LHCN-M2 (cell line): ENCODE measurements at regions not wholly inside any gene's neighbourhood (a gene's known extent, or its start where the extent isn't known, plus 50 kb on each side); places are given as distances from the start of the nearest gene placed in this dataset.
A peak's percentile ranks its signal among the peaks of the same experiment; 100 is the strongest.

Source experiments
- DNase-seq: peaks from one replicate; pipeline ENCODE4 v3.0.0-alpha.2; 2012; ENCODE audit warnings: low read depth

DNA sequence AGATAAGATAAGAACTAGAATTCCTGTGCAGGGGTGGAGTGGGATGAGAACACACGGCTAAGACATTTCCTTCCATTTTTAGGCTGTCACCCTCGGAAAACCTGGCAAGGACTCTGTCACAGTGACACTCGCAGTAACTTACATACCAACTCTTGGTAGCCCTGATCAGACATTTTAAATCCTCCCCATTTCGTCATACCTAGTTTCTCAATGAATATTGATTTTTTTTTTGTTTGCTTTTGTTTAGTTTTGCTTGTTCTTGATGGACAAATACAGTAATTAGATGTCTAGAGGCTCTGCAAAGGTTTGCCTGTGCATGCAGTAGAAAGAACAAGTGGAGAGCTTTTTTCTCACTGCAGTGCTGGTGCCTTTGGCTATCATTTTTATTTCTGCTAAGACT lies 213.0 kb upstream of the FAM83B start:
- no peak for DNase-seq

DNA sequence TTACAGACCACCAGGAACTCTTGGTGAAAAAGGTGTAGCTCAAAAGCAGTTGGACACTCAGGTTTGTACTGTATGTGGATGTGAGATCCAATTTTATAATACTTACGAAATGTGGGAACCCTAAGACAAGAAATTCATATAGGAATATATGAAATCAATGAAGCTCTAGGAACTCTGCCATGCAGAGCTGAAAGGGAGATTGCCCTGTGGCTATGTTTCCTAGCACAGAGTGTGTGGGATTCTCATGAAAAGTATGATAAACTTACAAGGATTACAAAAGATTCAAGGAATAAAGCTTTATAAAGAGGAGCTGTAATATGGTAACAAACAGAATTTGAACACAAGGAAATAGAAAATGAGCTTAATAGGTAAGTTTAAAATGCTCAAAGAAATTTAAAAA lies 205.7 kb upstream of the FAM83B start:
- DNase-seq, result no peak

DNA sequence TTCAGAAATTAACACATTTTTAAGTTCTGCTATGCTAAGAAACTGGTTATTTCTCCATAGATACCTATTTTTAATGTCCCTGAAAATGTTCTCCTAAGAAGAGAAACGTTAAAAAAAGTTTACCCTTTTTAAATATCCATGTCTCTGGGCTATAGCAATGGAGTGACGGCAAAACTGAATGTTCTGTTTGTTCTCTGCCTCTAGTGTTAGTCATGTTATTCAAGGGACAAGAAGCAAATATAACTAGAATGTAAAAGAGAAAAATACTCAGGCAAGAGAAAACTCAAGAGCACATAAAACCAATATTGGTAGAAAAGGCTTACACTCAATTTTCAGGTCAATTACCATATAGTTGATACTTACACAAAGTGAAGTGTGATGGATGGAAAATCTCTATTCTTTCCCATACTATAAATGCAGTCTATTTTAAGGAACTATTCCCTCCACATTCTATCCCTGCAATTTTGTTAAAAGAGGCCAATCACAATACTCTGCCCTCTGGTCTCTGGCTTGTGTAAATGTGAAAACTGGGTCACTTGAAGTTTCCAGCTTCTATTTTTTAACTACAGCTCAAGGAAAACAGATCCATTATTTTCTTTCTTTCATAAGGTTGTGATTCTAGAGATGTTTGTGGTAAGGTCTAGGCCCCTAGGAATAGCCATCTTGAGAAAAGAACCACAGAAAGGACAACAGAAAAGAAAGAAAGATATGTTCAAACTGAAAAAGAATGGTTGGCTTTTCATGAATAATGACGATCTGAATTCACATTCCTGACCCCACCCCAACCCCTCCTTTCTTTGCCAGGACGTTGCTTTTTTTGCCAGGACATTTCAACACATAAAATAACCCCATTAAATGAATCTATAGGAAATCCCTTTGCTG lies 200.3 kb upstream of the FAM83B start:
- peak; percentile 2 for DNase-seq

DNA sequence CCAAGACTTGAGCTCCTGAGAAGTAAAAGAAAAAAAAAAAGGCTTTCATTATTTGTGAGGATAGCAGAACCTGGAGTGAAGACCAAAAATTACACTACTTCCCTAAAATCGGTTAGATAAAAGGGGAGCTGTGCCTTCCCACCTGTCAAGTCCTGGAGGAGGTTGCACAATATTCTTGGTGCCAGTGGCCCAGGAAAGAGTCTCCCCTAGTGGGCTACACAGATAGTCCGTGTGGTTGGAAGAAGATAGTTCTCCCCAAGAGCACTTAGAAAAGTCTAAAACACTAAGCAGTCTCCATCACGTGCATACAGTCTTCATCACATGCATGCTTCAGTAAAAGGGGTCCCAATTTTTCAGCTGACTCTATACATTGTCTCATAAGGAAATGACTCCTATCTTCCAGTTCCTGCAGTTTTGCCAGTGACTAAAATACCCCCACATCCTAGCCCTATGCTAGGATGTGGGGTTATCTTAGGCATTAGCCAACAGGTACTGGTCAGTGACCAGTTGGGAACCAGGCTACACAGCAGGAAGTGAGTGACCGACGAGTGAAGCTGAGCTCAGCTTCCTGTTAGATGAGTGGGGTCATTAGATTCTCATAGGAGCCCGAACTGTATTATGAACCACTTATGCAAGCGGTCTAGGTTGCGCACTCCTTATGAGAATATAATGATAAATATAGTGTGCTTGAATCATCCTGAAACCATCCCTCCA lies 199.5 kb upstream of the FAM83B start:
- DNase-seq, result no peak

DNA sequence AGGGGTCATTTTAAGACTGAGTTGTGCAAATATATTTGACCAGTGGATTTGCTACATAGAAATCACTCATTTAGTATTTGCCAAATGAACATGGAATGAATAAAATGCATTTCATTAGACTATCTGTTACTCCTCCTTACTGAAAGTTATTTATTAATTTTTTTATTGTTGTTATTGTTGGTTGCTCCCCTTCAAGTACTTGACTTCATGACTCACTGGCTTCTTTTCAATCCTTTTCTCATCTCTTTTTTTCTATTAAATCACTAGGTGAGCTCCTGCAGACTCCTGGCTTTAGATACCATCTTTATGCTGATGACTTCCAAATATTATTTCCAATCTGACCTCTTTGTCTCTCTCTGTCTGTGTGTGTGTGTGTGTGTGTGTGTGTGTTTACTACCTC lies 192.2 kb upstream of the FAM83B start:
- DNase-seq, result no peak

DNA sequence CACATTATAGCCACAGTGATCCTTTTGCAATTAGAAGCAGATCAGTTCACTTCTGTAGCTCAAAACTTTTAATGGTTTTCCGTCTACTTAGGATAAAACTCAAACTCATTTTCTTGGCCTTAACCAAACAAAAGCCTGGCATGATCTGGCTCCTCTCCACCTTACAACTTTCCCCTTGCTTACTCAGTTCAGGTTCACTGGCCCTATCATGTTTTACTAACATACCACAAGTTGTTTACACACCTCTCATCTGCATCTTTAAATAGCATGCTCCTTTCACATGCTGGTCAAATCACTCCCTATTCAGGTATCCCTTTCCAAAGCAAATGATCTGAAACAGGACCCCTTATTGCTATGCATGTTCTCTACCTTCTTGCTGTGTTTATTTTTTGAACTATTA lies 191.4 kb upstream of the FAM83B start:
- no peak for DNase-seq

DNA sequence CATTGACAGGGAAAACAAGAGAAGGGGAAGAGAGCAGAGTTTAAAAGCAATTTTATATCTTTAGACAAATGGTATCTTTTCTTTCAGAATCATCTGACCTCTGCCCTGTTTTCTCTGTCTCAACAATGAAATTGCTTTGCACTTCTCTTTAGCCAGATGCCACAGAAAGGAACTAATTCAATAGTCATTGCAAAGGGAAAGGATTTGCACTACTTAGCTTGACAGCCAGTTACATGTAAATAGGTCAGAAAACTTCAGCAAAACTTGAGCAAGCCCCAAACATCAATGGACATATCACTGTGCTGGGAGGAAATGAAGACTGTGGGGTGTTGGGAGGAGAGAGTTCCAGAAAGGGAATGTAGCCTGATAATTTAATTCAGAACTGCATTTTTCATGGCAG lies 181.3 kb upstream of the FAM83B start:
- no peak for DNase-seq

DNA sequence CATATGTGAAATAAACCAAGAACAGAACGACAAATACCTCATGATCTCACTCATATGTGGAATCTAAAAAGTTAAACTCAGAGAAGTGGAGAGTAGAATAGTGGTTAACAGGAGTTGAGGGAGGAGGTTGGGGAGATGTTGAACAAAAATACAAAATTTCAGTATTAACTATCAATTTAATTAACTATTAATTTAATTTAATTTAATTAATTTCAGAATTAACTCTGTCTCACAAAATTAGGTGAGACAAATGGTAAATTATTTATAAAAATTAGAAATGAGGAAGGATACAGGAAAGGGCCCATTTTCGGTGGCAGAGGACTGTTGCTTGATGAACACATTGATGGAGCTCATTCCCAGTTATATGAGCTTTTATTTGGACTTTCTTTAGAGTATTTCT lies 166.0 kb upstream of the FAM83B start:
- DNase-seq, result no peak

DNA sequence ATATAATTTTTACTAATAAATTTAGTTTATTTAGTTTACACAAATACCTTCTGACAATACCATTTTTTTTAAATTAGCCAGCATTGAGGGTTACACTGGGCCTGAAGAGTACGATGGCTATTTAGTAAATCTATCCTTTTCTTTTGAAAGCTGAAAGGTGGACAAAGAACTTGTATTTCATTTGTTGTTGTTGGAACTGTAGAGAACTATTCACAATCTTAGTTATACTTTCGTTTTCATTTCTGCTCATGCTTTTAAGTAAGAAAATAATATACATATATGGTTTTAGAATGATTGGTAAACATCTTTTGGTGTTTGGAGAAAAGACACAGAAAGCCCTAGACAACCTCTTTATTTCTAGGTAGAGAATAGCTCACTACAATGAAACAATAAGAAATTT lies 165.3 kb upstream of the FAM83B start:
- no peak for DNase-seq

DNA sequence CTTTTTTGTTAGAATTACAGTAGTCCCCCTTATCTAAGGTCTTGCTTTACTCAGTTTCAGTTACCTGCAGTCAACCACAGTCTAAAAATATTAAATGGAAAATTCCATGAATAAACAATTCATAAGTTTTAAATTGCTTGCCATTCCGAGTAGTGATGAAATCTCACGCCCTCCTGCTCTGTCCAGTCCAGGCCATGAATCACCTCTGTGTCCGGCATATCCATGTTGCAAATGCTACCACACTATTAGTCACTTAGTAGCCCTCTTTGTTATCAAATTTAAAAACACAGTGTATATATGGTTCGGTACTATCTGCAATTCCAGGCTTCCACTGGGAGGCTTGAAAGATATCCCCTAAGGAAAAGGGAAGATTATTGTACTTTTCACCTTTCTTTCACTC lies 164.6 kb upstream of the FAM83B start:
- DNase-seq, result peak; percentile 93

DNA sequence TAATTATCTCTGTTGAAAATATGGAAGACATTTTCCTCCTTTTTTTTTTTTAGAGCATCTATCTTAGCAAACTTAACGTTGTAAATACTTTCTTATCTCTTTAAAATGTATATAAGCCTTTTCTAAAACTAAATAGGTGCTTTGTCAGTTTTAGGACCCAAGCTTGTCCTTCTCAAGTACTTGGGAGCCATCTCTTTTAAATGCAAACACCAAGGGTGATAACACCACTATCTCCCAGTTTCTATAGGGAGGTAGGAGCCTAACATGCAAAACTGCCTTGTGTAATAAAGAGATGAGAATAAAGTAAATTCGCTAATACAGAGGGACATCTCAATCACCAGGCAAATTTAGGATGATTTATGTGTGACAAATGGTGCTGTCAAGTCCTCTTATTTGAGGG lies 157.0 kb upstream of the FAM83B start:
- no peak for DNase-seq

DNA sequence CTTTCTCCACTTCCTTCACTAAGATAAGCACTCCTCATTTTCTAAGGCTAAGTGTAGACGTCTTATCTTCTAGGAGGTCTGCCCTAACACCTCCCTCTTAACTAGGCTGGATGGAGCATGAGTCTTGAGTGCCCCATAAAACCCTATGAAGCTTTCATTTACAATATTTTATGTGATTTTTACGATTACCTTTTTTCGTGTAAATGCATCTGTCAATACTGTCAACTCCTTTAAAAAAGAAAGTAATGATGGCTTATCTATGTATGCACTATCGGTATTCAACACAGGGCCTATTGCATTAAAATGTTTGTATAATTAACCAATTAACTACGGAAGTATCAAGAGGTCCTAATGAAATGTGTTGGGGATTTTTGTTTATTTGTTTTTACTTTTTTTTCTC lies 156.0 kb upstream of the FAM83B start:
- DNase-seq, result no peak

DNA sequence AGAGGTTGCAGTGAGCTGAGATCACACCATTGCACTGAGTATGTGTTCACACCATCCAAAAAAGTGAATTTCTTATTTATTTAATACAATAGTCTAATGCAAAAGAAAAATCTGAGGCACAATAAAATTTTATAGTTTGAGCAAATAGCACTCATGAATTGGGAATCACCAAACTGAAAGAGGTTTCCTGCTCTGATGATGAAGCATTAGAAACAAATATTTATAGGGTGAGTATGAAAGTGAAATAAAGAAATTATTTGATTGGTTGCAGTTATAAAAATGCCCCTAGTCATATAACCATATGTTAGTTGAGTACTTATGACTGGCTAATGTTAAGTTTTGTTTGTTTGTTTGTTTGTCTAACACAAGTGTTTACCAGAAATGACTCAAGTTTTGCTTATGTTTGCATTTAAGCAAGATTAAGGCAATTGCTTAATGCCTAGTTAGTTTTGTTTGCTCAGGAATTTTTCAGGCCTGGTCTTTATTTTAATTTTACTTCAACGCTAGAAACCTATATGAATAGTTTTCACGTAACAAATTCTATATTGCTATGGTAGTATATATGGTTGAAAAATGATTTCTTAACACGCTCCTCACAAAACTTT lies 151.5 kb upstream of the FAM83B start:
- DNase-seq, result no peak

DNA sequence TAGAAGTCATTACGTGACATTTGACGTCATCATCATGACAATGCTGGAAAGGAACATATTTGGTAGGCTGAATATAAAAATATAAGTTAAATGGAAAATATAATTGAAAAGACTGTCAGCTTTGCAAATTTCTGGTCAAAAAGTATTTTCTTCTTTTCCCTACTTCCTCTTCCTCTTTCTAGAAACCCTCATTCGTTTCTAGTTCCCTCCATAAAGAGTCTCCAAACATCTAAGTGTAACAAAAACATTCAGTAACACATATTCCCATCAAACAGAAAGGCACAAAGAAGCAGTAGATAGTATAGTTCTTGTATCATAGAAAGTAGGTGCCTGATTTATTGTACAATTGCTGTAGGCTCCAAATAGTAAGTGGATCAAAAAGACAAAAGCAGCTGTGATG lies 150.8 kb upstream of the FAM83B start:
- no peak for DNase-seq

DNA sequence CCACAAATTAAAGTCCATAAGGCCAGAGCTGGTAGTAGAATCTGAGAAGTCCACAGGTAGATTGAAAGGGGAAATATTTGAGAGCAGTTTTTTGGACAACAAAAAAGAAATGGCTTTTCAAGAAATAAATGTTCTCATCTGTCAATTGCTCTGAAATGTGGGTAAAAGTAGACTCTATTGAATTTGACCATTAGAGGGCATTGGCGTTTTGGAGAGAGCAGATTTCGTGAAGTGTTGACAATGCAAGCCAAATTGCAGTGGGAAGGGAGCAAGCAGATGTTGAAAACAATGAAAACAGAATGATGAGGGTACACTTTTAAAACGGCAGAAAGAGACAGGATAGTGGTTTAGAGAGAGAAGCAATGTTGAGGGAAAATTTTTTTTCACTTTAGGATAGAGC lies 149.1 kb upstream of the FAM83B start:
- DNase-seq, result peak; percentile 32

DNA sequence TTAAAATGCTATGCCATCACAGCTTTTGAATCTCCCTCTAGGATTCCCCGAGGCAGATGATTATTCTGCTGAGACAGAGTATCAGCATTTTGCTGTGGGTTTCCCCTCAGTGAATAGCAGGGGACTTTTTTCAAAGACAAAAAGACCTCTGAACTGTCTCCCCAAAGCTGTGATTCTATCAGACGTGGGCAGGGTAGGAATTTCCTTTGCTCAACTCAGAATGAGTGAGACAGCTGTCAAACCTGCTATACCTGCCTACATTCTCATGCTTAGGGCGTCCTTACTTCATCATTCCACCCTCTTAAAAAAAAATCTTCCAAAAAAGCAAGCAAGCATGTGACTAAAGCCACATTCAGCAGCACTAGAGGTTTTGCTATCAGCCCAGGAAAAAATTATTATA lies 147.6 kb upstream of the FAM83B start:
- DNase-seq, result no peak

DNA sequence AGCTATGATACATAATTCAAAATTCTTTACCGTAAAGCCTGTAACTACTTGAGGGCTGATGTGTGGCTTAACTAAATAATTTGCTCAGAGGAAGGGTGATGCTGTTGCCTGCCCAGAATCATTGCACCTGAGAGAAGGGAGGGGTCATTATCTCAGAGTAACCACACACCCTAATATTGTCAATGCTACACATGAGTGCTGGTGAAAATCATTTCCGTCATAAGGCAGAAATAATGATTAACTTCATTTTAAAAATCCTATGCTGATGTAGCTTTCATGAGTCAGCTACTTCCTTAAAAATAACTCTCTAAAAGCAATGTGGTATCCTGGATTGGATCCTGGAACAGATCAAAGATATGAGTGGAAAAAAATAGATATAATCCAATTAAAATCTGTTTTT lies 146.4 kb upstream of the FAM83B start:
- no peak for DNase-seq

DNA sequence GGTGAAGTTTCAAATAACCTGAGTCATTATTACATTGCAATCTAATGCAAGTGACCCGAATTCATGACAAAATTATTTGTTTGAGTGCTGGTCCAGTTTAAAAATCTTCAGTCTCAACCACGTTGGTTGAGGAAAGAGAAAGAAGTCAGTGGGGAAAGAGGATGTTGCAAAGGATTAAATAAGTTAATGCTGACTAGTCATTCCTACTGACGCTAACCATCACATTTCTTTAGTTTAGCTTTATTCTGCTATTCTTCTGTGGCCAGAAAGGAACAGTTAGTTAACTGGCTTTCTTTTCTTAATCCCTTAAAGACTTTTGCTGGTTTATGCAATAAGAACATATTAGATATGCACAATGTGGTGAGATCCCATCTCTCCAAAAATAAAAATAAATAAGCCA lies 143.8 kb upstream of the FAM83B start:
- DNase-seq, result no peak

DNA sequence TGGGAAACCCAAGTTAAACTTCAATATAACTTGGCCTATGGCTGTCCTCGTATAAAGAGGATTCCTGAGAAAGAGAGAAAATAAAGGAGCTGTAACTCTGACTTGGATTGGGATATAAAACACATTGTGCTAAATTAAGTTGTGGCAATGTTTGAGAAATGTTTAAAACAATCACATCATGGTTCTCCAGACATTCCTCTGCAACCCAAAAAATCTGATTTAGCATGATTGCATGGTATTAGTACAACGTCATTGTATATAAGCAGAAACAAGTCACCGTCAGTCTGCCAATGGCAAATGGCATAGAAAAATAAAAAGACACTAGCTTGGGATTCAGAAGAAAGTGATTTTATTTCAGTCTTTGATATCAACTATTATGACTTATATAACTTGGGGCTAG lies 140.2 kb upstream of the FAM83B start:
- no peak for DNase-seq

DNA sequence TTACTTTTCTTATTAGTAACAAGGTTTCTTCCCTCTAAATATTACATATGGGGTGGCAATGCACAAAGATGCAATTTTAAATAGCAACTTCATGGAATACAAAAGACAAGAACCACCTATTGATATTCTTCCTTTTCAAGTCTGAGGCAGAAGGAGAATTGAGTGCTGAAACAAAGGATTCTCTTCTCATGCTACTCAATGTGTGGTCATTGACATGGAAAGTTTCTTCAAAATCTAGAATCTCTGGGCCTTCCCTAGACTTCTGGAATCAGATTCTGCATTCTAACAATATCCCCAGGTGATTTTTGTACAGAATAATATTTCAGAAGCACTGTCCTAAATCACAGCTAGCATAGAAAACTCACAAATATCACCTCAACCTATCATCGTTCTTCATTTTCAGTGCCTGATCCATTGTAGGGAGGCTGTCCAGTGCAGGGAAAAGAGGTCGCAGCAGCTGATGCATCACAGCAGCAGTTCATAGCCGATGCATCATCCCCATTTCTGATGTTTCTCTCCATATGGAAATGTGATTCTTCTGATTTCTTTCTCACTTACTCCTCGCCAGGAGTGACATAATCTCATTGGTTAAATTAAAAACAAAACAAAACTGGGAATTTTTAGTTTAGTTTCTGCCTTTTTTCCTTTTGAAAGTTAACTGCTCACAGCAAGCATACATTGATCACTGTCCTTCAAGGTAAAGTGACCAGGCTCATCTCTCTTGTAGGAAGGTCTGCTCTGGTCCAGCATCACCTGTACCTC lies 139.5 kb upstream of the FAM83B start:
- DNase-seq, result no peak

DNA sequence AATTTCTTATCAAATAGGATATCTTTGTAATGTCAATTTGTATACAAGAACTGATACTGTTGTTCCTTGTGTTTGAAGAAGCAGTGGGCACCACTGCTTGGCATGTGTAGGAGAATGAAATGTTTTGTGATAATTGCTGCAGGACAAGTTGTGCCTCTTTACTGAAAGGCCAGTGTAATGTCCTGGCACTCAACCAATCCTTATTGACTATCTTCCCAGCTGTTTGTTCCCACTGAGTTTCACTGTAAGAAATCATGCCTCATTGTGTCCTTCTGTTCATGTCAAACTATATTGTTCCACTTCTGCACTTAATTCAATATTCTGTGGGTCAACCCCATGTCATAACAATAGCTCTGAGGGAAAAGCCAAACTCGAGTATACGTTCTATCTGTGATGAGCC lies 136.1 kb upstream of the FAM83B start:
- DNase-seq, result peak; percentile 9

DNA sequence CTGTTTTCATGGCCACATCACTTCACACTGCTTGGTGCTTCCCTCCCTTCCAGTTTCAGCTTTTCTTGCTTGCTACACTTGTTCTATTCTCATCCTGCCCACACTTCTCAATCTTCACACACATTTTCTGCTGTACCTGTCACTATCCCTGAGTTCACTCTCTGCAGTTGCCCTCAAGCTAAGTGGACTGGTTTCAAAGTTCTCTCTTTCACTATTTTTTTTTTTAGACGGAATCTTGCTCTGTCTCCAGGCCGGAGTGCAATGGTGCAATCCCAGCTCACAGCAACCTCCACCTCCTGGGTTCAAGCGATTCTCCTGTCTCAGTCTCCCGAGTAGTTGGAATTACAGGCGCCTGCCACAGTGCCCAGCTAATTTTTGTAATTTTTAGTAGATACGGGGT lies 130.6 kb upstream of the FAM83B start:
- no peak for DNase-seq
